Spleen (tissue), 7 donors: ENCODE measurements at regions not wholly inside any gene's neighbourhood (a gene's known extent, or its start where the extent isn't known, plus 50 kb on each side); places are given as distances from the start of the nearest gene placed in this dataset.

Source experiments
- POLR2A ChIP-seq, 3 donors: fragments of 450-650 bp; IDR thresholded peaks; one replicate each; pipeline ENCODE4 v1.5.1; 2017; ENCODE audit warnings: antibody characterized with exemption in 3 of 3, mild to moderate bottlenecking in 1 of 3
- TF ChIP-seq, protein P1 (sequence below), 11 experiments: fragments of 200-600 bp in 7 of 11; fragments of 450-650 bp in 4 of 11; sonication (generic) in 4 of 11; IDR thresholded peaks in 8 of 11; conservative IDR thresholded peaks in 3 of 11; 1 replicate in 7 of 11; 2 replicates in 4 of 11; pipeline versions ENCODE4 v1.4.0 to v1.8.0; 2016 to 2021; ENCODE audit warnings: antibody characterized with exemption in 11 of 11, inconsistent platforms in 4 of 11, mild to moderate bottlenecking in 1 of 11
- donor health status: DM: no; HTN: no; CAD: no; lungs with moderate emphysema.
- donor health status: DM: no; HTN: no; CAD: no.
- donor health status: DM: no; HTN: no; CAD: no.

DNA sequence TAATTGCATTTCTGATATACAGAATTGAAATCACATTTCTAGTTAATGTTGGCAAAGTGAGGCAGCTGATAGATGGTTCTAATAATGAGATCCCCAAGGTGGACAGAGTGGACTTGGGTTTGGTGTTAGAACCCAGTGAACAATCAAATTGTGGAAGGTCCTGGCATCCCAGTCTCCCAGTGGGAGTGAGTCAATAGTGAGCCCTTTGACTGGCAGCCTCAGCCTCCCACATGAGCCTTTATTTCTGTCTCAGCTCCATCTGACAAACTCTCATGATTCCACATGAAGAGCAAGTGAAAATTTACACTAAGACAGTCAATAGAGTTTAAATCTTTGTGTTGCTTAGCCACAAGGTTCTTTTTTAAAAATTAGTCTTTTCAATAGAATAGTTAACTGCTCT, 56.7 kb upstream of the MYO3A start:
- TF ChIP-seq, protein P1, sequence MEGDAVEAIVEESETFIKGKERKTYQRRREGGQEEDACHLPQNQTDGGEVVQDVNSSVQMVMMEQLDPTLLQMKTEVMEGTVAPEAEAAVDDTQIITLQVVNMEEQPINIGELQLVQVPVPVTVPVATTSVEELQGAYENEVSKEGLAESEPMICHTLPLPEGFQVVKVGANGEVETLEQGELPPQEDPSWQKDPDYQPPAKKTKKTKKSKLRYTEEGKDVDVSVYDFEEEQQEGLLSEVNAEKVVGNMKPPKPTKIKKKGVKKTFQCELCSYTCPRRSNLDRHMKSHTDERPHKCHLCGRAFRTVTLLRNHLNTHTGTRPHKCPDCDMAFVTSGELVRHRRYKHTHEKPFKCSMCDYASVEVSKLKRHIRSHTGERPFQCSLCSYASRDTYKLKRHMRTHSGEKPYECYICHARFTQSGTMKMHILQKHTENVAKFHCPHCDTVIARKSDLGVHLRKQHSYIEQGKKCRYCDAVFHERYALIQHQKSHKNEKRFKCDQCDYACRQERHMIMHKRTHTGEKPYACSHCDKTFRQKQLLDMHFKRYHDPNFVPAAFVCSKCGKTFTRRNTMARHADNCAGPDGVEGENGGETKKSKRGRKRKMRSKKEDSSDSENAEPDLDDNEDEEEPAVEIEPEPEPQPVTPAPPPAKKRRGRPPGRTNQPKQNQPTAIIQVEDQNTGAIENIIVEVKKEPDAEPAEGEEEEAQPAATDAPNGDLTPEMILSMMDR (IDR thresholded peaks at IDR 0.05 in 8 of 11, conservative IDR thresholded peaks at IDR 0.05 in 3 of 11), result no peak
- TF ChIP-seq POLR2A (IDR thresholded peaks at IDR 0.05), result no peak
